T1000 (cell line): ENCODE measurements at regions not wholly inside any gene's neighbourhood (a gene's known extent, or its start where the extent isn't known, plus 50 kb on each side); places are given as distances from the start of the nearest gene placed in this dataset.

Experiments used
- DNase-seq: peaks from one replicate; lab custom pipeline; 2025; ENCODE audit warnings: mixed read lengths; lab: John Stamatoyannopoulos, UW

DNA sequence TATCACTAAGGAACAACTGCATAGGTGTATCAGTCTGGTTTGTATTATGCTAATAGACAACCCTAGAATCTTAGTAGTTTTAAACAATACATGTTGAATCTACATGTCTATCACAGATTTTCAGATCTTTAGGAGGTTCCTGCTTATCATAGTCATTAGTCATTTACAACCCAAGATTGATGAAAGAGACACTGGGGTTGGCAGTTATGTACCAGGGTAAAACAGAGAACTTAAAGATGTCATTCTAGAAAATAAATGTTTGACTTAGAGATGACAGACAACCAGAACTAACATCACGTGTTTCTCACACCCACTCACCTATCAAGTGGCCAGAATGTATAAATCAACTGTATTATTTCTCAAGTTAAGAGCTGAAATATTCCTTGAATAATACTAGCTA lies 181.9 kb downstream of the PABPC4L start:
- DNase-seq: no peak

DNA sequence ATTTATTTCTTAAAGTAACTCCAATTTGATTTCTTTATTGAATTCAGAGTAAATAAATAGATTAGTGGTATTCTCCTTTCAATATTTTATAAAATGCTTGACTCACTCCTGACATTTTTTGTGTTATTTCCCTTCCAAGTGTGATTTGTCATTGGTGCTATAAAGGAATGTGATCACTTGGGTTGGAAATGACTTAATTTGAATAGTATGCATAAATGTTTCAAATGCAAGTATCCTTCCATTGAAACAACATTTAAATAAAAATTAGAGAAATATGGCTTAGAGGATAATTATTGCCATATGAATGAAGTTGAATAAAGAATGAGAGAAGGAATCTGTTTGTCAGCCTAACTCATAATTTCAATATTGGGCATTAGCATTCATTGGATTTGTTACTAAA lies 182.7 kb downstream of the PABPC4L start:
- DNase-seq: no peak

- DNase-seq: no peak
Observed at GRCh38 chr4:134001057-134001456, 200.5 kb downstream of the PABPC4L start.

- no peak for DNase-seq
Observed at GRCh38 chr4:133997436-133997835, 204.2 kb downstream of the PABPC4L start.

GRCh38 chr4:133996431-133997121 lies 205.0 kb downstream of the PABPC4L start:
- no peak for DNase-seq

DNA sequence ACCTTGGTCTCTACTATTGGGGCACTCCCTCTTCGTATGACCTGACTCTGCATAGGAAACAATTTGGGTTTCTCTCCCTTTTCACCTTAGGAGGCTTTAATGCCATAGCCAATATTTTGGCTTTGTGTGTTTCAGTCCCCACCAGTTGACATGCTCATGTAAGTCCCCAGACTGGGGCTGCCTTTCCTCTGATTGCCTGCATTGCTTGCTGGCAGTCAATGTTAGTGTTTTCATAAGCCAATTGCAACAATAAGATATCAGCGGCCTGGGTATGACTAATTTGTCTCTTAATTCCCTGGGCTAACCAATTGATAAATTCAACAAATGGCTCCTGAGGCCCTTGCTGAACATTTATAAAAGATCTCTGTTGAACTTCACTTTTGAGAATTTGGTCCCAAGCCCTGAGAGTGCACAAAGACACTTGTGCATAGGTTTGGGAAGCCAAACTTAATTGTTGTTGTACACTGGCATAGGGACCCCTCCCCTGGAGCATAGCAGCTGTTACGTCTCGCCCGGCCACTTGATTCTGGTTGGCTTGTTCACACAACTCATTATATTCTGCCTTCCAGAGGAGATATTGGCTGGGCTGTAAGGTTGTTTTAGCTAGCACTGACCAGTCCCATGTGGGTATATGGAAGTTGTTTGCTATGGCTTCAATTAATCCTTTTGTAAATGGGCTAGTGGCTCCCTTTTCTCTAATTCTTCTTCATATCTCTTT lies 206.2 kb downstream of the PABPC4L start:
- no peak for DNase-seq

DNA sequence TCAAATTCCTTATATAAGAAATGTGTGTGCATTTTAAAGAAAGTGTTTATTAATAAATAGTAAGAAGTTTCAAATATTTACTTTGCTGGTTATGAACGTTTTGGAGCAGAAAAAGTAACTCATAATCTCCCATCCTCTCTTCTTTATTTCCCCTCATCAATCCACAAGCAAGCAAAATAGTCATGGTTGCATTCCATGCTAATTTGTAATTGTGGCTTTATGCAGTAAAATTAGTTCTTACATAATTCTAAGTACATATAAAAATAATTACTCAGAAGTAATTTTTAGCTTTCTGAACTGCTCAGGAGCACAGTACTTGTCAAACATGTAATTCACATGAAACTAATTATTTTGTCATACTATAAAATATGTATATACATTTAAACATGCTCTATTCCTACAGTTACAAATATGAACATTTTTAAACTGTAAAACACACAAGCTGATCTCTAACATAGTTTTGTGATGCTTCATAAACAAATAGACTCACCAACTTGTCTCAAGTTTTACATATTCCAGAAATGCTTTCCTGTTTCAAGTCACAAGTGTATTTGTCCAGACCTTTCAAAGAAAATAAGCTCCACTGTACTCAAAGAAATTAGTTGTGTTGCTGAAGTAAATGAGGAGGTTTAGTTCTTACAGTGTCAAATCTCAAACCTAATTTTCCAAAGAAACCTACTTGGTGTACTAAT lies 218.9 kb downstream of the PABPC4L start:
- DNase-seq: no peak

GRCh38 chr4:133981327-133981726 lies 220.3 kb downstream of the PABPC4L start:
- no peak for DNase-seq

GRCh38 chr4:133972586-133972985 lies 229.0 kb downstream of the PABPC4L start:
- DNase-seq: no peak

DNA sequence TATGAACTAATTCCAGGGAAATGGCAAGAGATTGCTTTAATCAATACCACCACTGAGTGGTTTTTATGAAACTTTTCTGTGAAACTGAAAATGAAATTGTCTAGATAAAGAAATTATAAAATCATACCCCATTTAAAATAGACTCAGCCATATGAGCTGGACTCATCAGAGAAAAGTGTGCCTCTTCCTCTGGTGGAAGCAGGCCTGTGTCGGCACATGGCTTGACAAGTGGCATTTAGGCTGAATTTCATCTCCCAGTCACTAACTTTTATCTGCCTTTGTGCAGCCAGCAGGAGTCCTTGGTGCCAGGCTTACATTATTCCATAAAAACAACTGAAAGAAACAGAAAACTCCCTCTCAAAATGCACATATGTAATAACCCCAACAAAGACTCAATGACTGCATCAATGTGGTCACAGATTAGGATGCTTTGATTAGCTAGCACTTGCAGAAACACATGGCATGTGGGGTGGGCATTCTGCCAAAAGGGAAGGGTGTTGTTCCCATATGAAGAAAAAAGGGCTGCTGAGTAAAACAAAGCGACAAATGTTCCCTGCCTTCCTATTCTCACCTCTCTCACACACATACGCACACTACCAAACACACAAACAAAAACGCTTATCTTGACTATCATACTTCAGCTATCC lies 232.3 kb downstream of the PABPC4L start:
- DNase-seq: no peak

DNA sequence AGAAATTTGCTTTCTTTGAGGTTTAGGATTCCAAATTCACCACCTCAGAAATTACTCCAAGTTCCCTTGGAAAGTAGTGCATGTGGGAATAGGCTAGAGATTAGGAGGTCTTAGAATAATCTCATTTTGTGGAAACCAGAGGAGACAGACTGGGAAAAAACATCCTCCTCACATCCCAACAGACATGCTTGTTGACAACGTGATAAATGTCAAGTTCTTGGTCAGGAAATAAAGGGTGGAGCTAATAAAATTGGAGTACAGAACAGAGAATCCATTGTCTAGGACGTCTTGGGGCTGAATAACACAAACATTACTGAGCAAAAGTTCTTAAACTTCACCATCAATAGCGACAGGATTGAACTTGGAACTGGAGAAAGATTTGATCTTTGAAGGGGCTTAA lies 233.4 kb downstream of the PABPC4L start:
- DNase-seq: no peak

GRCh38 chr4:133960975-133961374 lies 240.6 kb downstream of the PABPC4L start:
- DNase-seq: no peak

DNA sequence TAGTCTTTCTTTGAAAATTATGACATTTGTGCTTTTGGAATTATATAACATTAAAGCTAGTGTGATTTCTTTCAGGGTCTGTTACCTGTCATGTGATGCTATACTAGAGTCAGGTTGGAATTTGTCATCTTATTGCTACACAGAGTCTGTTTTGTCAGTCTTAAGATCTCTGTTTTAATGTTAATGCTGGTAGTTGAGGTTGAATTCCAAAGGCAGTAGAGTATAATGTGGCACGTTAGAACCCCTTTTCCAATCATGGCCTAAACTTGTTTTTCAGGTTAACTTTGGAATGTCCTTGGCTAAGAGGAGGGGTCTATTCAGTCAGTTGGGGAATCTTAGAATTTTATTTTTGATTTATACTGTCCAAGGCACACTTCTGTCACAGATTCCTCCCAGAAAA lies 258.5 kb downstream of the PABPC4L start:
- no peak for DNase-seq

- no peak for DNase-seq
Observed at GRCh38 chr4:133938061-133938460, 263.5 kb downstream of the PABPC4L start.

- DNase-seq: no peak
Observed at GRCh38 chr4:133929531-133930239, 271.9 kb downstream of the PABPC4L start.

DNA sequence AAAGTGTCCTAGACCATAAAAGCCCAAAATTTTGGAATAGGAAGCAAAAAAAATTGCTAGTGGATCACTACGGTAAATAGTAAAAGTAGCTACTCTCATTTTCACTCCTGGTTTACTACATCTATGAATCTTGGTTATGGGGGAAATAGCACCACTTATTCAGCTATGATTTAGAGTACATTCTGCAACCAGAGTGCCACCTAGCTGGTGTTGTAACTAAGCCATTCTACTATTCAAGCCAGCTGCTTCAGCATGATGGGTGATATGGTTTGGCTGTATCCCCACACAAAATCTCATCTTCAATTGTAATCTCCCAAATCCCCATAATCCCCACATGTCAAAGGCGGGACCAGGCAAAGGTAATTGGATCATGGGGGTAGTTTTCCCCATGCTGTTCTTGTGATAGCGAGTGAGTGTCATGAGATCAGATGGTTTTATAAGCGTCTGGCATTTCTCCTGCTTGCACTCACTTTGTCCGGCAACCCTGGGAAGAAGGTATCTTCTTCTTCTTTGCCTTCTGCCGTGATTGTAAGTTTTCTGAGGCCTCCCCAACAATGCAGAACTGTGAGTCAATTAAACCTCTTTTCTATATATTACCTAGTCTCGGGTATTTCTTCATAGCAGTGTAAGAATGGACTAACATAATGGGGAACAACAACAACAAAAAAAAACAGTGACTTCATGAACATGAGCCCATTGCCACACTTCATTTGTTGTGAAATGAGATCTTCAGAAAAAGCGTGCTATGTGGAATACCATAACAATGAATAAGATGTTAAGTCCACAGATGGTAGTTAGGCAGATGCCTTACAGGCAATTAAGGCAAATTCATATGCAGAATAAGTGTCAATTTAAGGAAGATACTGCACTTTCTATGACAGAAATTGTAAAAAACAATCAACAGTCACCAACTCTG lies 280.1 kb downstream of the PABPC4L start:
- DNase-seq: no peak

GRCh38 chr4:133920236-133920635 lies 281.4 kb downstream of the PABPC4L start:
- DNase-seq: no peak

- DNase-seq: no peak
Observed at GRCh38 chr4:133910165-133910564, 291.4 kb downstream of the PABPC4L start.

GRCh38 chr4:133903029-133903428 lies 298.6 kb downstream of the PABPC4L start:
- DNase-seq: no peak

DNA sequence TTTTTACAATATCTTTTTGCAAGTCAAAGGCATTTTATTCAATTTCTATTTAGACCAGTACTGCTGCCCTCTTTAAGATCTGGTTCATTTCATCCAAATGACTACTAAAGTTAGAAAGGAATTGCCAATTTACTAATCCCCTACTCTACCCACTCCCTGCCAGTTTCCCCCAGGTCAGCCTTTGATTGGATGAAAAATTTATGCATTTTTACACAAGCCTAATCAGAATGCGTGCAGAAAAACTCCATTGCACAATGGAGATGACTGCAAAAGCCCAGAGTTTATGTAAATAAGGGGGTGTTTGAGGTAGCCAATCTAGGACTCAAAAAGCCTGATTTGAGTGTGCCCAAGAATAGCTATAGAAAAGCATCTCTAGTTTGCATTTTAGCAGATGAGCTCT lies 310.6 kb downstream of the PABPC4L start:
- DNase-seq: no peak

DNA sequence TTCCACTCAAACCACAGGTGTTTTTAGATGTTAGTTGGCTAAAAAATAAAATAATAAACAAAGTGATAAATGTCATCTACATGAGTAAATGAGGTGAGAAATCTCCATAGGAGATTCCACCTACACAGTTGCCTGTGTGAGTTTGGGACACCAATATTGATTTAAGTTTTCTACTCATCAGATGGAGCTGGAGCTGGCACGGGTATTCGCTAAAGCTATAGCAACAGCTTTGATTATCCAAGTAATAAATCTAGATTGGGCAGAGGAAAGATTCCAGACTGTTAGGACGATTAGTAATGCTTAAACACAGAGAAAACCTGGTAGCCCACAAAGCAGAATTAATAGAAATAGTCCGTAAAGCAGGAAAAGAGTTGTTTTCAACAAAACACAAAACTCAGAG lies 313.9 kb downstream of the PABPC4L start:
- no peak for DNase-seq
